Vagina (tissue), 2 donors: ENCODE measurements at regions not wholly inside any gene's neighbourhood (a gene's known extent, or its start where the extent isn't known, plus 50 kb on each side); places are given as distances from the start of the nearest gene placed in this dataset.

Source experiments
- CTCF ChIP-seq, 3 experiments: fragments of 450-650 bp in 2 of 3; fragments of 200-600 bp in 1 of 3; sonication (generic) in 1 of 3; IDR thresholded peaks; one replicate each; pipeline ENCODE4 v1.5.1; 2017 to 2019; ENCODE audit warnings: antibody characterized with exemption in 3 of 3, mild to moderate bottlenecking in 2 of 3, moderate library complexity in 2 of 3
- POLR2A ChIP-seq, 2 donors: fragments of 450-650 bp; IDR thresholded peaks; one replicate each; pipeline ENCODE4 v1.6.1; 2017; ENCODE audit warnings: antibody characterized with exemption in 2 of 2, mild to moderate bottlenecking in 2 of 2, moderate library complexity in 2 of 2

- TF ChIP-seq CTCF (IDR thresholded peaks at IDR 0.05) (no peak), POLR2A (IDR thresholded peaks at IDR 0.05) (no peak)
These were observed 314.1 kb downstream of the FOXO1 start for GRCh38 chr13:40352380-40352778.
